Liver (tissue), 8 donors: ENCODE measurements at regions not wholly inside any gene's neighbourhood (a gene's known extent, or its start where the extent isn't known, plus 50 kb on each side); places are given as distances from the start of the nearest gene placed in this dataset.

Experiments
- DNase-seq: peaks from one replicate; pipeline ENCODE4 v3.0.0-alpha.2; 2017; ENCODE audit warnings: low spot score
- H3K27ac ChIP-seq, 2 donors: one replicate each; pipeline ENCODE4 v1.7.0; 2013; ENCODE audit warnings: inconsistent platforms in 2 of 2, low read length in 2 of 2, control low read depth in 1 of 2, low read depth in 1 of 2, mild to moderate bottlenecking in 1 of 2
- H3K27me3 ChIP-seq, 4 donors: one replicate each; pipeline versions ENCODE4 v1.6.1 to v1.7.0; 2013; ENCODE audit warnings: low read length in 3 of 4, inconsistent platforms in 1 of 4, mild to moderate bottlenecking in 1 of 4, moderate library complexity in 1 of 4; ENCODE audit not compliant: control insufficient read depth in 4 of 4, insufficient read depth in 4 of 4
- H3K36me3 ChIP-seq, 4 donors: one replicate each; pipeline versions ENCODE4 v1.6.1 to v1.7.0; 2013; ENCODE audit warnings: low read length in 3 of 4, mild to moderate bottlenecking in 3 of 4, low read depth in 1 of 4, moderate library complexity in 1 of 4; ENCODE audit not compliant: control insufficient read depth in 4 of 4, insufficient read depth in 3 of 4
- H3K4me1 ChIP-seq, 4 donors: one replicate each; pipeline versions ENCODE4 v1.6.1 to v1.7.0; 2013; ENCODE audit warnings: low read length in 3 of 4, mild to moderate bottlenecking in 3 of 4, moderate library complexity in 1 of 4; ENCODE audit not compliant: control insufficient read depth in 4 of 4, insufficient read depth in 4 of 4
- H3K4me3 ChIP-seq, 3 donors: one replicate each; pipeline versions ENCODE4 v1.6.1 to v1.7.0; 2013; ENCODE audit warnings: low read length in 3 of 3, control low read depth in 1 of 3, low read depth in 1 of 3, mild to moderate bottlenecking in 1 of 3
- H3K9ac ChIP-seq, 2 donors: one replicate each; pipeline ENCODE4 v1.7.0; 2013; ENCODE audit warnings: low read length in 2 of 2, mild to moderate bottlenecking in 2 of 2, moderate library complexity in 2 of 2, control low read depth in 1 of 2, low read depth in 1 of 2
- H3K9me3 ChIP-seq, 4 donors: one replicate each; pipeline versions ENCODE4 v1.6.1 to v1.7.0; 2013; ENCODE audit warnings: low read length in 3 of 4; ENCODE audit not compliant: control insufficient read depth in 4 of 4
- EGR1 ChIP-seq, 2 donors: IDR thresholded peaks; 2 replicates each; pipeline ENCODE4 v1.6.1; 2016 to 2018; ENCODE audit warnings: antibody characterized with exemption in 2 of 2, low read depth in 2 of 2
- FOXA1 ChIP-seq: IDR thresholded peaks from 2 replicates; pipeline ENCODE4 v1.6.1; 2016; ENCODE audit warnings: antibody characterized with exemption
- FOXA2 ChIP-seq: IDR thresholded peaks from 2 replicates; pipeline ENCODE4 v1.6.1; 2016; ENCODE audit warnings: antibody characterized with exemption
- GABPA ChIP-seq, 2 donors: IDR thresholded peaks in 1 of 2; conservative IDR thresholded peaks in 1 of 2; 2 replicates each; pipeline ENCODE4 v1.6.1; 2016; ENCODE audit warnings: antibody characterized with exemption in 2 of 2, mild to moderate bottlenecking in 1 of 2, moderate library complexity in 1 of 2
- HNF4A ChIP-seq, 2 donors: conservative IDR thresholded peaks; 2 replicates each; pipeline ENCODE4 v1.6.1; 2016; ENCODE audit warnings: antibody characterized with exemption in 2 of 2, mild to moderate bottlenecking in 2 of 2
- HNF4G ChIP-seq: IDR thresholded peaks from 2 replicates; pipeline ENCODE4 v1.6.1; 2016; ENCODE audit warnings: antibody characterized with exemption
- JUND ChIP-seq, 2 donors: IDR thresholded peaks; 2 replicates each; pipeline ENCODE4 v1.6.1; 2016; ENCODE audit warnings: antibody characterized with exemption in 2 of 2
- NR2F2 ChIP-seq: IDR thresholded peaks from 2 replicates; pipeline ENCODE4 v1.6.1; 2016; ENCODE audit warnings: antibody characterized with exemption
- RAD21 ChIP-seq, 2 donors: IDR thresholded peaks; 2 replicates each; pipeline ENCODE4 v1.6.1; 2016; ENCODE audit warnings: antibody characterized with exemption in 2 of 2, mild to moderate bottlenecking in 2 of 2
- RXRA ChIP-seq, 2 donors: IDR thresholded peaks; 2 replicates each; pipeline ENCODE4 v1.6.1; 2017 to 2018; ENCODE audit warnings: antibody characterized with exemption in 2 of 2, mild to moderate bottlenecking in 1 of 2
- SP1 ChIP-seq: IDR thresholded peaks from 2 replicates; pipeline ENCODE4 v1.6.1; 2018; ENCODE audit warnings: antibody characterized with exemption, mild to moderate bottlenecking
- TAF1 ChIP-seq: conservative IDR thresholded peaks from 2 replicates; pipeline ENCODE4 v1.6.1; 2016; ENCODE audit warnings: antibody characterized with exemption, mild to moderate bottlenecking
- YY1 ChIP-seq: IDR thresholded peaks from 2 replicates; pipeline ENCODE4 v1.6.1; 2016; ENCODE audit warnings: antibody characterized with exemption, mild to moderate bottlenecking
- WGBS: extraction: QIAGEN DNeasy Blood & Tissue Kit; methylation state at CpG from one replicate; pipeline ENCODE4 v1.1.7; 2013; 5-methylcytosine and 5-hydroxymethylcytosine counted together
- TF ChIP-seq, protein P1 (sequence below): IDR thresholded peaks from 2 replicates; pipeline ENCODE4 v1.6.1; 2016; ENCODE audit warnings: antibody characterized with exemption
- TF ChIP-seq, protein P2 (sequence below): IDR thresholded peaks from 2 replicates; pipeline ENCODE4 v1.6.1; 2016; ENCODE audit warnings: antibody characterized with exemption
- TF ChIP-seq, protein P3 (sequence below): IDR thresholded peaks from 2 replicates; pipeline ENCODE4 v1.6.1; 2016; ENCODE audit warnings: antibody characterized with exemption, mild to moderate bottlenecking
- TF ChIP-seq, protein P4 (sequence below): fragments of 150-350 bp; IDR thresholded peaks from 2 replicates; pipeline ENCODE4 v1.5.1; 2017; ENCODE audit warnings: improper control_type of control experiment, low read depth, low read length; ENCODE audit not compliant: missing input control
- TF ChIP-seq, protein P5 (sequence below): IDR thresholded peaks from 2 replicates; pipeline ENCODE4 v1.6.1; 2016; ENCODE audit warnings: antibody characterized with exemption
- donor health status: healthy.
- donor health status: healthy.
- donor health status: healthy.
- donor health status: healthy.
- donor health status: healthy.

GRCh38 chr16:76906552-76906951 lies 284.4 kb upstream of the MON1B start:
- H3K4me1 ChIP-seq, result no peaks in the 10 kb centered on the region
- no peaks in the 10 kb centered on the region for H3K9me3 ChIP-seq
- no peaks in the 10 kb centered on the region for H3K36me3 ChIP-seq
- no peak overlapping the region for H3K27ac ChIP-seq
- no peak for DNase-seq
- 89% methylated on average over 2 of the region's 2 CpGs for WGBS
- TF ChIP-seq TAF1, result no peak
- no peak for TF ChIP-seq FOXA2
- no peak for TF ChIP-seq RAD21 (IDR thresholded peaks at IDR 0.05)
- TF ChIP-seq, protein P1, sequence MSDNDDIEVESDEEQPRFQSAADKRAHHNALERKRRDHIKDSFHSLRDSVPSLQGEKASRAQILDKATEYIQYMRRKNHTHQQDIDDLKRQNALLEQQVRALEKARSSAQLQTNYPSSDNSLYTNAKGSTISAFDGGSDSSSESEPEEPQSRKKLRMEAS, result no peak
- TF ChIP-seq, protein P2, sequence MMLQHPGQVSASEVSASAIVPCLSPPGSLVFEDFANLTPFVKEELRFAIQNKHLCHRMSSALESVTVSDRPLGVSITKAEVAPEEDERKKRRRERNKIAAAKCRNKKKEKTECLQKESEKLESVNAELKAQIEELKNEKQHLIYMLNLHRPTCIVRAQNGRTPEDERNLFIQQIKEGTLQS, result no peak
- TF ChIP-seq YY1, result no peak
- no peak for TF ChIP-seq JUND (IDR thresholded peaks at IDR 0.05)
- no peak for TF ChIP-seq NR2F2
- no peak for TF ChIP-seq GABPA (IDR thresholded peaks at IDR 0.05 in 1 of 2, conservative IDR thresholded peaks at IDR 0.05 in 1 of 2)
- TF ChIP-seq, protein P3, sequence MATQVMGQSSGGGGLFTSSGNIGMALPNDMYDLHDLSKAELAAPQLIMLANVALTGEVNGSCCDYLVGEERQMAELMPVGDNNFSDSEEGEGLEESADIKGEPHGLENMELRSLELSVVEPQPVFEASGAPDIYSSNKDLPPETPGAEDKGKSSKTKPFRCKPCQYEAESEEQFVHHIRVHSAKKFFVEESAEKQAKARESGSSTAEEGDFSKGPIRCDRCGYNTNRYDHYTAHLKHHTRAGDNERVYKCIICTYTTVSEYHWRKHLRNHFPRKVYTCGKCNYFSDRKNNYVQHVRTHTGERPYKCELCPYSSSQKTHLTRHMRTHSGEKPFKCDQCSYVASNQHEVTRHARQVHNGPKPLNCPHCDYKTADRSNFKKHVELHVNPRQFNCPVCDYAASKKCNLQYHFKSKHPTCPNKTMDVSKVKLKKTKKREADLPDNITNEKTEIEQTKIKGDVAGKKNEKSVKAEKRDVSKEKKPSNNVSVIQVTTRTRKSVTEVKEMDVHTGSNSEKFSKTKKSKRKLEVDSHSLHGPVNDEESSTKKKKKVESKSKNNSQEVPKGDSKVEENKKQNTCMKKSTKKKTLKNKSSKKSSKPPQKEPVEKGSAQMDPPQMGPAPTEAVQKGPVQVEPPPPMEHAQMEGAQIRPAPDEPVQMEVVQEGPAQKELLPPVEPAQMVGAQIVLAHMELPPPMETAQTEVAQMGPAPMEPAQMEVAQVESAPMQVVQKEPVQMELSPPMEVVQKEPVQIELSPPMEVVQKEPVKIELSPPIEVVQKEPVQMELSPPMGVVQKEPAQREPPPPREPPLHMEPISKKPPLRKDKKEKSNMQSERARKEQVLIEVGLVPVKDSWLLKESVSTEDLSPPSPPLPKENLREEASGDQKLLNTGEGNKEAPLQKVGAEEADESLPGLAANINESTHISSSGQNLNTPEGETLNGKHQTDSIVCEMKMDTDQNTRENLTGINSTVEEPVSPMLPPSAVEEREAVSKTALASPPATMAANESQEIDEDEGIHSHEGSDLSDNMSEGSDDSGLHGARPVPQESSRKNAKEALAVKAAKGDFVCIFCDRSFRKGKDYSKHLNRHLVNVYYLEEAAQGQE, result no peak
- no peak for TF ChIP-seq SP1
- TF ChIP-seq RXRA (IDR thresholded peaks at IDR 0.05), result no peak
- no peak for TF ChIP-seq EGR1 (IDR thresholded peaks at IDR 0.05; ENCODE audit: low read depth in 2 of 2)
- no peak for TF ChIP-seq HNF4G
- TF ChIP-seq, protein P4, sequence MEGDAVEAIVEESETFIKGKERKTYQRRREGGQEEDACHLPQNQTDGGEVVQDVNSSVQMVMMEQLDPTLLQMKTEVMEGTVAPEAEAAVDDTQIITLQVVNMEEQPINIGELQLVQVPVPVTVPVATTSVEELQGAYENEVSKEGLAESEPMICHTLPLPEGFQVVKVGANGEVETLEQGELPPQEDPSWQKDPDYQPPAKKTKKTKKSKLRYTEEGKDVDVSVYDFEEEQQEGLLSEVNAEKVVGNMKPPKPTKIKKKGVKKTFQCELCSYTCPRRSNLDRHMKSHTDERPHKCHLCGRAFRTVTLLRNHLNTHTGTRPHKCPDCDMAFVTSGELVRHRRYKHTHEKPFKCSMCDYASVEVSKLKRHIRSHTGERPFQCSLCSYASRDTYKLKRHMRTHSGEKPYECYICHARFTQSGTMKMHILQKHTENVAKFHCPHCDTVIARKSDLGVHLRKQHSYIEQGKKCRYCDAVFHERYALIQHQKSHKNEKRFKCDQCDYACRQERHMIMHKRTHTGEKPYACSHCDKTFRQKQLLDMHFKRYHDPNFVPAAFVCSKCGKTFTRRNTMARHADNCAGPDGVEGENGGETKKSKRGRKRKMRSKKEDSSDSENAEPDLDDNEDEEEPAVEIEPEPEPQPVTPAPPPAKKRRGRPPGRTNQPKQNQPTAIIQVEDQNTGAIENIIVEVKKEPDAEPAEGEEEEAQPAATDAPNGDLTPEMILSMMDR, result no peak
- H3K27me3 ChIP-seq, result no peaks in the 10 kb centered on the region
- no peak overlapping the region for H3K9ac ChIP-seq
- H3K4me3 ChIP-seq, result no peak overlapping the region

- no peak for DNase-seq
- H3K4me3 ChIP-seq, result no peak overlapping the region
- H3K36me3 ChIP-seq, result no peaks in the 10 kb centered on the region
- no peak overlapping the region for H3K9ac ChIP-seq
- no peak overlapping the region for H3K27ac ChIP-seq
- H3K27me3 ChIP-seq, result no peaks in the 10 kb centered on the region
- H3K4me1 ChIP-seq, result no peaks in the 10 kb centered on the region
- WGBS, result 93% methylated on average over 3 of the region's 3 CpGs
- no peaks in the 10 kb centered on the region for H3K9me3 ChIP-seq
- TF ChIP-seq HNF4A (conservative IDR thresholded peaks at IDR 0.05), result no peak
- TF ChIP-seq HNF4G, result no peak
- TF ChIP-seq, protein P4, result no peak
- no peak for TF ChIP-seq YY1
- no peak for TF ChIP-seq NR2F2
- TF ChIP-seq JUND (IDR thresholded peaks at IDR 0.05), result no peak
- TF ChIP-seq FOXA1, result no peak
- TF ChIP-seq RAD21 (IDR thresholded peaks at IDR 0.05), result no peak
- TF ChIP-seq TAF1, result no peak
- no peak for TF ChIP-seq EGR1 (IDR thresholded peaks at IDR 0.05; ENCODE audit: low read depth in 2 of 2)
- TF ChIP-seq, protein P5, sequence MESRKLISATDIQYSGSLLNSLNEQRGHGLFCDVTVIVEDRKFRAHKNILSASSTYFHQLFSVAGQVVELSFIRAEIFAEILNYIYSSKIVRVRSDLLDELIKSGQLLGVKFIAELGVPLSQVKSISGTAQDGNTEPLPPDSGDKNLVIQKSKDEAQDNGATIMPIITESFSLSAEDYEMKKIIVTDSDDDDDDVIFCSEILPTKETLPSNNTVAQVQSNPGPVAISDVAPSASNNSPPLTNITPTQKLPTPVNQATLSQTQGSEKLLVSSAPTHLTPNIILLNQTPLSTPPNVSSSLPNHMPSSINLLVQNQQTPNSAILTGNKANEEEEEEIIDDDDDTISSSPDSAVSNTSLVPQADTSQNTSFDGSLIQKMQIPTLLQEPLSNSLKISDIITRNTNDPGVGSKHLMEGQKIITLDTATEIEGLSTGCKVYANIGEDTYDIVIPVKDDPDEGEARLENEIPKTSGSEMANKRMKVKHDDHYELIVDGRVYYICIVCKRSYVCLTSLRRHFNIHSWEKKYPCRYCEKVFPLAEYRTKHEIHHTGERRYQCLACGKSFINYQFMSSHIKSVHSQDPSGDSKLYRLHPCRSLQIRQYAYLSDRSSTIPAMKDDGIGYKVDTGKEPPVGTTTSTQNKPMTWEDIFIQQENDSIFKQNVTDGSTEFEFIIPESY, result no peak
- no peak for TF ChIP-seq GABPA (IDR thresholded peaks at IDR 0.05 in 1 of 2, conservative IDR thresholded peaks at IDR 0.05 in 1 of 2)
- no peak for TF ChIP-seq FOXA2
- TF ChIP-seq, protein P1, result no peak
- no peak for TF ChIP-seq SP1
- TF ChIP-seq, protein P2, result no peak
Measured at GRCh38 chr16:76910931-76911330, 280.1 kb upstream of the MON1B start.
